ENCODE measurements at regions not wholly inside any gene's neighbourhood (a gene's known extent, or its start where the extent isn't known, plus 50 kb on each side); places are given as distances from the start of the nearest gene placed in this dataset.

GRCh38 chr13:98092888-98093287 is 50.0 kb upstream of the FARP1 start:
- TF ChIP-seq CTCF (conservative IDR thresholded peaks at IDR 0.05; ENCODE audit: low read depth in 2 of 2) (no peak), POLR2AphosphoS5 (IDR thresholded peaks at IDR 0.05; ENCODE audit: low read depth) (no peak), JUNB (IDR thresholded peaks at IDR 0.05; ENCODE audit: unreplicated experiment) (no peak), ZNF331 (CRISPR knock-in tag; IDR thresholded peaks at IDR 0.05; ENCODE audit: low read depth) (no peak), EZH2phosphoT487 (IDR thresholded peaks at IDR 0.05; ENCODE audit: unreplicated experiment) (no peak), EZH2 (IDR thresholded peaks at IDR 0.05; ENCODE audit: low read depth, unreplicated experiment) (no peak), CREB1 (CRISPR knock-in tag; IDR thresholded peaks at IDR 0.05; ENCODE audit: low read depth) (no peak), NANOG (IDR thresholded peaks at IDR 0.05; ENCODE audit: borderline replicate concordance) (no peak), ZNF114 (CRISPR knock-in tag; IDR thresholded peaks at IDR 0.05) (no peak)
- TF ChIP-seq, protein P1, sequence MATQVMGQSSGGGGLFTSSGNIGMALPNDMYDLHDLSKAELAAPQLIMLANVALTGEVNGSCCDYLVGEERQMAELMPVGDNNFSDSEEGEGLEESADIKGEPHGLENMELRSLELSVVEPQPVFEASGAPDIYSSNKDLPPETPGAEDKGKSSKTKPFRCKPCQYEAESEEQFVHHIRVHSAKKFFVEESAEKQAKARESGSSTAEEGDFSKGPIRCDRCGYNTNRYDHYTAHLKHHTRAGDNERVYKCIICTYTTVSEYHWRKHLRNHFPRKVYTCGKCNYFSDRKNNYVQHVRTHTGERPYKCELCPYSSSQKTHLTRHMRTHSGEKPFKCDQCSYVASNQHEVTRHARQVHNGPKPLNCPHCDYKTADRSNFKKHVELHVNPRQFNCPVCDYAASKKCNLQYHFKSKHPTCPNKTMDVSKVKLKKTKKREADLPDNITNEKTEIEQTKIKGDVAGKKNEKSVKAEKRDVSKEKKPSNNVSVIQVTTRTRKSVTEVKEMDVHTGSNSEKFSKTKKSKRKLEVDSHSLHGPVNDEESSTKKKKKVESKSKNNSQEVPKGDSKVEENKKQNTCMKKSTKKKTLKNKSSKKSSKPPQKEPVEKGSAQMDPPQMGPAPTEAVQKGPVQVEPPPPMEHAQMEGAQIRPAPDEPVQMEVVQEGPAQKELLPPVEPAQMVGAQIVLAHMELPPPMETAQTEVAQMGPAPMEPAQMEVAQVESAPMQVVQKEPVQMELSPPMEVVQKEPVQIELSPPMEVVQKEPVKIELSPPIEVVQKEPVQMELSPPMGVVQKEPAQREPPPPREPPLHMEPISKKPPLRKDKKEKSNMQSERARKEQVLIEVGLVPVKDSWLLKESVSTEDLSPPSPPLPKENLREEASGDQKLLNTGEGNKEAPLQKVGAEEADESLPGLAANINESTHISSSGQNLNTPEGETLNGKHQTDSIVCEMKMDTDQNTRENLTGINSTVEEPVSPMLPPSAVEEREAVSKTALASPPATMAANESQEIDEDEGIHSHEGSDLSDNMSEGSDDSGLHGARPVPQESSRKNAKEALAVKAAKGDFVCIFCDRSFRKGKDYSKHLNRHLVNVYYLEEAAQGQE (IDR thresholded peaks at IDR 0.05; ENCODE audit: unreplicated experiment) = no peak
- TF ChIP-seq, protein P2, sequence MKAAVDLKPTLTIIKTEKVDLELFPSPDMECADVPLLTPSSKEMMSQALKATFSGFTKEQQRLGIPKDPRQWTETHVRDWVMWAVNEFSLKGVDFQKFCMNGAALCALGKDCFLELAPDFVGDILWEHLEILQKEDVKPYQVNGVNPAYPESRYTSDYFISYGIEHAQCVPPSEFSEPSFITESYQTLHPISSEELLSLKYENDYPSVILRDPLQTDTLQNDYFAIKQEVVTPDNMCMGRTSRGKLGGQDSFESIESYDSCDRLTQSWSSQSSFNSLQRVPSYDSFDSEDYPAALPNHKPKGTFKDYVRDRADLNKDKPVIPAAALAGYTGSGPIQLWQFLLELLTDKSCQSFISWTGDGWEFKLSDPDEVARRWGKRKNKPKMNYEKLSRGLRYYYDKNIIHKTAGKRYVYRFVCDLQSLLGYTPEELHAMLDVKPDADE (IDR thresholded peaks at IDR 0.05) = no peak

Measured in GM23338 (cell line).